Ramos (cell line): ENCODE measurements at regions not wholly inside any gene's neighbourhood (a gene's known extent, or its start where the extent isn't known, plus 50 kb on each side); places are given as distances from the start of the nearest gene placed in this dataset.
"Not testable (repeated sequence)": the region's sequence is repeated elsewhere in the genome, so short reads cannot be mapped to it uniquely, and the experiment has no call there.

Source experiments
- in situ Hi-C: fragments of 300-500 bp; cut with MboI; formaldehyde crosslinking; loops from one replicate; pipeline ENCODE4 v1.14.3; 2022; ENCODE audit warnings: low sequenced_read_pairs; ENCODE audit not compliant: unreplicated experiment

DNA sequence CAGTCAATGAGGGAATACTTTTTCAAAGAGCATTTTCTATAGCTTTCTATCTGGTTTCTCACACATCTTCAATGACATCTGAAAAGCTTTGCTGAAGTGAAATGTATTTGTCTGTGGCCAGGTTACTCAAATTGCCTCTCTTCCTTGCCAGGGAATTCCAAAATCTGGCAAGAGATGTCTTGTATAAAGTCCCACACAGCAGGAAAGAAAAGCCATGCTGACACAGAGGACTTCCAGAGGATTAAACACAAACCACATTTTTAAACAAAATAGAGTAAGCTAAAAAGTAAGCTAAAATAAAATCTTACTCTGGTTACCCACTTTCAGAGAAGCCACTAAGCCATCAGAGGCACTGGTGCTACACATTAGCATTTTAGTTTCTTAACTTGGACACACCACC is 93.1 kb upstream of the BCAR3 start:
- in situ Hi-C loops, result no loop called here

DNA sequence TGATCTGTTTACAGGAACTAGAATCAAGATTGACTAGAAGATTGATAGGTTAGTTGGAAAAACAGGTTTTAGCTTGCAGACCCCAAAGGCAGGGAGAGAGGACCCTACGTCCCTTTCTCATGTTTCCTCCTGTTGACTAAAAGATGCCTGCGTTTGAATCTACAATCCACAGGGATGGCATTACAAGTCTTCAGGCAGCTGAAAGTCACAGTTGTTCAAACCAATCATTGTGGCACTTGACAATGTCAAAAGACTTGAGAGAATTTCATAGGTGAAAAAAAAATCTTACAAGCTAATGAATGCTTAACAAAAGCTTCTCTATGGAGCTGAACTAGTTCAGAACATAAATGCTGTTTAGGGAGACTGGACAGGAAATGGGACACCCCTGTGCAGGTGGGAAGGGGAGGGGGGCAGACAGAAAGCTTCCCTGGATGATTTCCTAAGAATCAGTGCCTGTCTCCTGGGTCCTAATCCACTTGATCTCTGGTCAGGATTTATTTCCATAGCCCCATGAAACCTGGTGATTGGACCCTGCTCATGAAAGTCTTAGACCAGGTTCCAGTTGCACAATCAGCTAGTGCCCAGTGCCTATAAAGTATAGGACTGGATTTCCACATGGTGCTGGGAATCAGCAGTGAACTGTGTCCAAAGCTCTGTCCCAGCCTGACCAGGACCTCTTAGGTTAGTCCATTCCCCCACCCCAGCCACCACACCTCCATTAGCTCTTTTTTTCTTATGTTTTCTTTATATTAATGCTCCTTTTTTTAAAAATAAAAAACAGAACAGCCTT is 91.6 kb upstream of the BCAR3 start:
- in situ Hi-C loops, result no loop called here

DNA sequence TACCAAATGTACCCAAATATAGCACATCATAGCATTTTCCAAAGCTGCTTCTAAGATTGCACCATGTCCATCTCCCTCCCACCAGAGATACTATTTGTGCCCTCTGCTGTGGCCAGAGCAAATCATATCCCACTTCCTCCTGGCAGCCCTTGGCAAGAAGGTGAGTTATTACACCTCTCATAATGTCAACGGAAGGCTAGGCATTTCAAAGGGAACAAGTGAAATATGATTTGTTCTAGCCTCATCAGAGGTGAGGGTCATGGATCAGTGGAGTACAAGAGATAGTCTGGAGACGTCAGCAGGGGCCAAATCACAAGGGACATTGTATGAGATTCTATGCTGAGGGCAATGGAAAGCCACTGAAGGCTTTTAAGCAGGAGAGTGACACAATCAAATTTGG is 90.2 kb upstream of the BCAR3 start:
- in situ Hi-C loops, result no loop called here

GRCh38 chr1:93770640-93771039 is 89.0 kb upstream of the BCAR3 start:
- in situ Hi-C loops, result no loop called here

GRCh38 chr1:93769777-93770176 is 88.1 kb upstream of the BCAR3 start:
- in situ Hi-C loops, result no loop called here

- in situ Hi-C loops, result no loop called here
These were observed 86.8 kb upstream of the BCAR3 start for GRCh38 chr1:93768380-93768863.

- in situ Hi-C loops, result no loop called here
These were observed 84.8 kb upstream of the BCAR3 start for GRCh38 chr1:93766451-93766850.

GRCh38 chr1:93765099-93765498 is 83.5 kb upstream of the BCAR3 start:
- in situ Hi-C loops, result no loop called here

DNA sequence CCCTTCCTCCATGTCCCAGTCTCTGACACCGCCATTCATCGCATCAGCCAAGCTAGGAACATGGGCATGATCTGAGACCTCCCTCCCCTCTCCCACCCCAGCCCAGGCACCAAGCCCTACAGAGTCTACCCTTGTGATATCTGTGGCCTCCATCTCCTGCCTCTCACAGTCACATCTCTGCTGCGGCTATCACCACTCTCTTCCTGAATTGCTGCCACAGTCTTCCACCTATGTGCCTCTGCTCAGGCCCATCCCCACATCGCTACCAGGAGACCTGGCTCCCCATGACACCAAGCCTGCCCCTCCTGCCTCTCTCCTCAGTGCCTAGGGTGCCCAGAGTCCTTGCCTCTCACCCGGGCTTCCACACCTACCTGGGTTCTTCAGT is 82.7 kb upstream of the BCAR3 start:
- in situ Hi-C loops, result no loop called here

- in situ Hi-C loops, result no loop called here
These were observed 82.2 kb upstream of the BCAR3 start for GRCh38 chr1:93763704-93764365.

DNA sequence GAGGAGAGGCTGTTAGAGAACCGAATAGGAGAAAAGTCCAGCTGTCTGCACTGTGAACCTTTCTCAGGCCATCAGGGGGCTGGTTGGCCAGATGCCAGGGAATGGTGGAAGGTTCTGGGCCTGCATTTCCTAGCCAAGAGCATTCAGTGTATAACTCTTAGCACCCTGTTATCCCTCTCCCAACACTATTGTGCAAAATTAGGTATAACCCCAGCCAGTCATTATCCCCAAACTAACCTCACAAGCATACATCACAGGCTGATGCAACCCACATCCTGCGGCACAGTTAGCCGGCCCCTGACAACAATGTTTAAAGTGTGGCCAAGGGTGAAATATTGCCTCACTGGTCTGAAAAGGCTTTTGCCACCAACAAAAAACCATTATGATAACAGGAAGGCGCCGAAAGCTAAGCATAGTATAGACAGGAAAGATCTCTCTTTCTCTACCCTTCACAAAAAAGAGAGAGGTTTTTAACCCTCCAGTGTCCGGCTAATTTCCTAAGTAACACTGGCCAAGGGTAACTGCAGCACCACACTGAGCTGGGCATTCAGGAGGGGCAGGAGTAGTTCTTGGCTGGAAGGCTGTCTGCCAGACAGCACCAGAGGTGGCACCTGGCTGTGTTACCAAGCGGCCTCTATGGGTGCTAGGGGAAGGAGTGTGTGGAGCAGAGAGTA is 77.3 kb upstream of the BCAR3 start:
- in situ Hi-C loops, result no loop called here

- in situ Hi-C loops, result no loop called here
These were observed 75.8 kb upstream of the BCAR3 start for GRCh38 chr1:93757256-93758036.

GRCh38 chr1:93756657-93757056 is 75.0 kb upstream of the BCAR3 start:
- in situ Hi-C loops, result no loop called here

GRCh38 chr1:93755251-93755715 is 73.6 kb upstream of the BCAR3 start:
- in situ Hi-C loops, result not testable (repeated sequence)

- in situ Hi-C loops, result no loop called here
These were observed 72.4 kb upstream of the BCAR3 start for GRCh38 chr1:93753791-93754763.

- in situ Hi-C loops, result no loop called here
These were observed 70.0 kb upstream of the BCAR3 start for GRCh38 chr1:93751377-93752250.

DNA sequence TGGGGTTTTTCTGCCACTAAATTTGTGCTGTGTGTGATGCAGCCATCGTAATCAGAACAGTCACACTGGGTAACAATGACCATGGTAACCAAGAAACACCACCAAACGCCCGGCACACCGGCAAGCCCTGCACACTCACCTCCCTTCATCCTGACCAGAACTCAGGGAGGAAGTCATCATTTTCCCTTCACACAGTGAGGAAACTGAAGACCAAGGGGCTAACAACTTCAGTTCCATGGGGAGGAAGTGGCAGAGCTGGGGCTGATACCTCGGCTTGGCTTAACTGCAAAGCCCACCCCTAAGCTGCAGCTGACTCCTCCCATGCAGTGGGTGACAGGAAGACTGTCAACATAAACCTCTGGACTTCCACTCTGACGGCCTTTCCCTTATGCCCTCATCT is 69.3 kb upstream of the BCAR3 start:
- in situ Hi-C loops, result no loop called here

DNA sequence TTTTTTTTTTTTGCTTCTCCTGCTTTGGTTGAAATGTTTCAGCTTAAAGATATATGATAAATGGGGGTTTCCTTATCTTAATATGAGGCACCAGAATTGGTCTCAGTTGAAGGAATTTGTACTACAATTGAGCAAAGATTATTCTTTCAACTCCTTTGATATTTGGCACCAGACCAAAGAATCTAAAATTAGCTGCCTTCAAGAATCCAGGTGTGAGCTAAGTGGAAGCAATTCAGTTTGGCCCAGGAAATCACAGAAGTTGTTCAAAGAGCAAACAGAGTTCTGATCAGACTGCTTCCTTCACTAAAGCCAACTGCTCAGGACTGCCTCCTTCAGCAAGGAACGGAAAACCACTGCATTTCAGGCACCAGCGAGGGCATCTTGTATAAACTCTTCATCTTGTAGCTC is 68.3 kb upstream of the BCAR3 start:
- in situ Hi-C loops, result no loop called here
